ENCODE measurements at regions not wholly inside any gene's neighbourhood (a gene's known extent, or its start where the extent isn't known, plus 50 kb on each side); places are given as distances from the start of the nearest gene placed in this dataset.

DNA sequence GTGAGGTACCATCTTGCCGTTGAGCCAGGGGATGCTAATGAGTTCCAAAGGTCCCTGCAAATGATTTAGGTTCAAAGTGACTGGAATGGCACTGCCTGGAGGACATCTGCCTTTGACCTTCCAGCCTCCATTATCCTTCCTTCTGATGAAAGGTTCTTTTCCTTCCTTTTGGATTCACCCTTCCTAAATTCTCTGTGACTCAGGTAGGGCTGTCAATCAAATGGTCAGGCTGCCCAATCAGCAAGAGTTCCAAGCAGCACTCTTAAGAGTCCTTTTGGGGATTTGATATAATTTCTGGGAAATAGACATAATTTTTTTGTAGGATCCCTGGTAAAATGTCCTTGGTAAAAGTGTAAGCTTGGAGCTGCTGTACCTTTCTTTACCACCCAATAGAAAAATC, 58.8 kb upstream of the LMO4 start:
- Histone ChIP-seq H3K27me3 (no peaks in the 10 kb centered on the region), H3K27ac (no peak overlapping the region), H3K9me3 (no peaks in the 10 kb centered on the region), H3K36me3 (no peaks in the 10 kb centered on the region), H3K4me3 (no peak overlapping the region), H3K4me1 (no peaks in the 10 kb centered on the region)
- WGBS, 2 donors (ENCODE audit: low coverage in 1 of 2) = 0 to 67% methylated on average over 1 of the region's 1 CpG
- ATAC-seq = no peak
- no peak for TF ChIP-seq POLR2A (IDR thresholded peaks at IDR 0.05)
- no peak for TF ChIP-seq CTCF (IDR thresholded peaks at IDR 0.05)
- TF ChIP-seq POLR2AphosphoS5 (IDR thresholded peaks at IDR 0.05) = no peak
- TF ChIP-seq EP300 (IDR thresholded peaks at IDR 0.05) = no peak

- Histone ChIP-seq H3K9me3 (no peaks in the 10 kb centered on the region), H3K27me3 (no peaks in the 10 kb centered on the region), H3K27ac (no peak overlapping the region), H3K36me3 (no peaks in the 10 kb centered on the region), H3K4me3 (no peak overlapping the region), H3K4me1 (no peaks in the 10 kb centered on the region)
- no peak for ATAC-seq
- WGBS, 2 donors (ENCODE audit: low coverage in 1 of 2) = 20 to 33% methylated on average over 1 of the region's 1 CpG
- no peak for TF ChIP-seq EP300 (IDR thresholded peaks at IDR 0.05)
Measured at GRCh38 chr1:87273291-87273690, 55.4 kb upstream of the LMO4 start.

GRCh38 chr1:87274851-87275250, 53.8 kb upstream of the LMO4 start:
- WGBS, 2 donors (ENCODE audit: low coverage in 1 of 2) = 89 to 92% methylated on average over 4 to 6 of the region's 7 CpGs
- no peak for TF ChIP-seq EP300 (IDR thresholded peaks at IDR 0.05)
- TF ChIP-seq POLR2A (IDR thresholded peaks at IDR 0.05) = no peak
- TF ChIP-seq POLR2AphosphoS5 (IDR thresholded peaks at IDR 0.05) = no peak
- no peak for TF ChIP-seq CTCF (IDR thresholded peaks at IDR 0.05)

GRCh38 chr1:87278825-87279535, 49.7 kb upstream of the LMO4 start:
- peaks cover 0 to 4% (median 0%) of the 10 kb centered on the region in 3 donors for H3K4me1 ChIP-seq
- H3K27ac ChIP-seq = peak overlapping the region in 2 of 4 donors; percentile 17 to 33
- no peaks in the 10 kb centered on the region for H3K36me3 ChIP-seq
- TF ChIP-seq EP300 (IDR thresholded peaks at IDR 0.05) (no peak), POLR2A (IDR thresholded peaks at IDR 0.05) (no peak)
- no peaks in the 10 kb centered on the region for H3K9me3 ChIP-seq
- no peak overlapping the region for H3K4me3 ChIP-seq
- WGBS, 2 donors (ENCODE audit: low coverage in 1 of 2) = 40 to 48% methylated on average over 3 to 4 of the region's 4 CpGs
- H3K27me3 ChIP-seq = no peaks in the 10 kb centered on the region
- peak; percentile 78 for ATAC-seq

More at GRCh38 chr1:87274851-87275250, 53.8 kb upstream of the LMO4 start:
- Histone ChIP-seq H3K4me3 (no peak overlapping the region), H3K36me3 (no peaks in the 10 kb centered on the region), H3K9me3 (no peaks in the 10 kb centered on the region), H3K4me1 (peaks cover 0 to 4% (median 0%) of the 10 kb centered on the region in 3 donors), H3K27ac (no peak overlapping the region), H3K27me3 (no peaks in the 10 kb centered on the region)
- ATAC-seq = no peak
